Fibroblast of lung (primary cell): ENCODE measurements at regions not wholly inside any gene's neighbourhood (a gene's known extent, or its start where the extent isn't known, plus 50 kb on each side); places are given as distances from the start of the nearest gene placed in this dataset.

Experiments used
- CTCF ChIP-seq, 2 donors: IDR thresholded peaks in 1 of 2; conservative IDR thresholded peaks in 1 of 2; 1 replicate in 1 of 2; 2 replicates in 1 of 2; pipeline ENCODE4 v1.5.1; 2011 to 2012; ENCODE audit warnings: low read length in 2 of 2, control low read depth in 1 of 2, inconsistent platforms in 1 of 2, low read depth in 1 of 2, mild to moderate bottlenecking in 1 of 2
- EZH2 ChIP-seq: IDR thresholded peaks from 2 replicates; pipeline ENCODE4 v1.5.1; 2012; ENCODE audit warnings: low read length, control low read depth, mild to moderate bottlenecking; ENCODE audit errors: missing control alignments

GRCh38 chr12:24307716-24308335 lies 358.4 kb upstream of the SOX5 start:
- TF ChIP-seq CTCF (conservative IDR thresholded peaks at IDR 0.05 in 1 of 2, IDR thresholded peaks at IDR 0.05 in 1 of 2; ENCODE audit: low read depth in 1 of 2, low read length in 2 of 2) (no peak), EZH2 (no peak)
